Mesodermal cell (in vitro differentiated cells): ENCODE measurements at regions not wholly inside any gene's neighbourhood (a gene's known extent, or its start where the extent isn't known, plus 50 kb on each side); places are given as distances from the start of the nearest gene placed in this dataset.
A peak's percentile ranks its signal among the peaks of the same experiment; 100 is the strongest.

Experiments used
- H3K27ac ChIP-seq: 2 replicates; pipeline ENCODE4 v1.7.0; 2013; ENCODE audit warnings: mild to moderate bottlenecking, low read depth, low read length, moderate library complexity; ENCODE audit not compliant: severe bottlenecking
- H3K36me3 ChIP-seq: 2 replicates; pipeline ENCODE4 v1.7.1; 2013; ENCODE audit warnings: mild to moderate bottlenecking, low read length, moderate library complexity; ENCODE audit not compliant: control insufficient read depth, insufficient read depth
- H3K4me1 ChIP-seq: one replicate; pipeline ENCODE4 v1.7.1; 2013; ENCODE audit warnings: mild to moderate bottlenecking, low read length; ENCODE audit not compliant: insufficient read depth, control insufficient read depth, poor library complexity, severe bottlenecking
- H3K4me3 ChIP-seq: 2 replicates; pipeline ENCODE4 v1.7.0; 2013; ENCODE audit warnings: low read length, control low read depth, mild to moderate bottlenecking; ENCODE audit not compliant: insufficient read depth, poor library complexity, severe bottlenecking; ENCODE audit errors: extremely low read depth
- H3K9me3 ChIP-seq: 2 replicates; pipeline ENCODE4 v1.7.1; 2013; ENCODE audit warnings: mild to moderate bottlenecking, low read length, moderate library complexity; ENCODE audit not compliant: control insufficient read depth
- WGBS, 2 experiments: methylation state at CpG; one replicate each; pipeline ENCODE4 v1.1.5; 2013; ENCODE audit warnings: missing lambda C conversion rate in 2 of 2; ENCODE audit not compliant: insufficient coverage in 2 of 2; 5-methylcytosine and 5-hydroxymethylcytosine counted together

- Histone ChIP-seq H3K4me1 (peaks cover 3% of the 10 kb centered on the region), H3K9me3 (no peaks in the 10 kb centered on the region)
- WGBS, 2 experiments, result 88 to 91% methylated on average over 4 of the region's 6 CpGs
Observed at GRCh38 chr9:90948156-90948555, 146.5 kb downstream of the SYK start.

GRCh38 chr9:90950600-90950999 is 149.0 kb downstream of the SYK start:
- Histone ChIP-seq H3K4me1 (peaks cover 3% of the 10 kb centered on the region), H3K9me3 (no peaks in the 10 kb centered on the region), H3K27ac (no peak overlapping the region), H3K4me3 (no peak overlapping the region), H3K36me3 (no peaks in the 10 kb centered on the region)
- 56% methylated on average over 1 of the region's 3 CpGs; no CpG with 5 or more reads in 1 of the 2 experiments for WGBS, 2 experiments

More at GRCh38 chr9:90948156-90948555, 146.5 kb downstream of the SYK start:
- Histone ChIP-seq H3K27ac (no peak overlapping the region), H3K4me3 (no peak overlapping the region), H3K36me3 (no peaks in the 10 kb centered on the region)

- H3K36me3 ChIP-seq, result no peaks in the 10 kb centered on the region
- H3K27ac ChIP-seq, result no peak overlapping the region
- no peak overlapping the region for H3K4me3 ChIP-seq
- 40 to 43% methylated on average over 1 of the region's 3 CpGs for WGBS, 2 experiments
- no peaks in the 10 kb centered on the region for H3K9me3 ChIP-seq
- H3K4me1 ChIP-seq, result peaks cover 15% of the 10 kb centered on the region
Observed at GRCh38 chr9:90953200-90953599, 151.6 kb downstream of the SYK start.

- Histone ChIP-seq H3K36me3 (no peaks in the 10 kb centered on the region), H3K9me3 (no peaks in the 10 kb centered on the region), H3K4me1 (peaks cover 15% of the 10 kb centered on the region), H3K27ac (no peak overlapping the region), H3K4me3 (no peak overlapping the region)
- WGBS, 2 experiments, result 85 to 98% methylated on average over 3 of the region's 3 CpGs
Observed at GRCh38 chr9:90953805-90954204, 152.2 kb downstream of the SYK start.

- Histone ChIP-seq H3K27ac (no peak overlapping the region), H3K36me3 (no peaks in the 10 kb centered on the region), H3K4me1 (peaks cover 12% of the 10 kb centered on the region), H3K9me3 (no peaks in the 10 kb centered on the region), H3K4me3 (no peak overlapping the region)
- 83 to 96% methylated on average over 7 to 8 of the region's 9 CpGs for WGBS, 2 experiments
Observed at GRCh38 chr9:90956026-90956810, 154.6 kb downstream of the SYK start.

GRCh38 chr9:90958328-90958727 is 156.7 kb downstream of the SYK start:
- WGBS, 2 experiments, result 100% methylated on average over 1 of the region's 2 CpGs; no CpG with 5 or more reads in 1 of the 2 experiments

GRCh38 chr9:90960941-90961340 is 159.3 kb downstream of the SYK start:
- Histone ChIP-seq H3K9me3 (no peaks in the 10 kb centered on the region), H3K36me3 (no peaks in the 10 kb centered on the region), H3K4me1 (peaks cover 16% of the 10 kb centered on the region), H3K4me3 (no peak overlapping the region), H3K27ac (no peak overlapping the region)
- 67 to 94% methylated on average over 3 of the region's 5 CpGs for WGBS, 2 experiments

More at GRCh38 chr9:90958328-90958727, 156.7 kb downstream of the SYK start:
- Histone ChIP-seq H3K4me1 (peaks cover 12% of the 10 kb centered on the region), H3K27ac (no peak overlapping the region), H3K36me3 (no peaks in the 10 kb centered on the region), H3K9me3 (no peaks in the 10 kb centered on the region), H3K4me3 (no peak overlapping the region)

- Histone ChIP-seq H3K4me3 (no peak overlapping the region), H3K4me1 (peaks cover 12% of the 10 kb centered on the region), H3K27ac (no peak overlapping the region), H3K36me3 (no peaks in the 10 kb centered on the region), H3K9me3 (peaks cover 3% of the 10 kb centered on the region)
- WGBS, 2 experiments, result 80 to 81% methylated on average over 9 of the region's 10 CpGs
Observed at GRCh38 chr9:90961375-90961774, 159.8 kb downstream of the SYK start.

- Histone ChIP-seq H3K36me3 (no peaks in the 10 kb centered on the region), H3K27ac (peak overlapping the region; percentile 17), H3K9me3 (peaks cover 9% of the 10 kb centered on the region), H3K4me1 (peaks cover 14% of the 10 kb centered on the region), H3K4me3 (no peak overlapping the region)
- WGBS, 2 experiments, result 74 to 80% methylated on average over 10 to 15 of the region's 26 CpGs
Observed at GRCh38 chr9:90964101-90965020, 162.7 kb downstream of the SYK start.

- no peak overlapping the region for H3K27ac ChIP-seq
- H3K9me3 ChIP-seq, result peaks cover 9% of the 10 kb centered on the region
- no peak overlapping the region for H3K4me3 ChIP-seq
- no peaks in the 10 kb centered on the region for H3K36me3 ChIP-seq
- peaks cover 14% of the 10 kb centered on the region for H3K4me1 ChIP-seq
- whole genome bisulfite sequencing, 2 experiments, result 90 to 95% methylated on average over 9 to 10 of the region's 12 CpGs
Observed at GRCh38 chr9:90965226-90966030, 163.8 kb downstream of the SYK start.
